H9 (cell line): ENCODE measurements at regions not wholly inside any gene's neighbourhood (a gene's known extent, or its start where the extent isn't known, plus 50 kb on each side); places are given as distances from the start of the nearest gene placed in this dataset.

ENCODE experiments used
- DNase-seq: peaks from one replicate; pipeline ENCODE4 v3.0.0-alpha.2; 2017
- H2AFZ ChIP-seq: one replicate; pipeline ENCODE4 v1.6.1; 2013; ENCODE audit warnings: mild to moderate bottlenecking, low read length, control low read depth, moderate library complexity
- H2AK5ac ChIP-seq: 2 replicates; pipeline ENCODE4 v1.6.1; 2013; ENCODE audit warnings: low read length, control low read depth, mixed read lengths; ENCODE audit not compliant: insufficient read length
- H2BK120ac ChIP-seq: one replicate; pipeline ENCODE4 v1.6.1; 2013; ENCODE audit warnings: low read depth, mild to moderate bottlenecking, low read length, control low read depth, inconsistent platforms; ENCODE audit not compliant: poor library complexity, severe bottlenecking
- H2BK12ac ChIP-seq: 2 replicates; pipeline ENCODE4 v1.6.1; 2013; ENCODE audit warnings: low read length, control low read depth, mixed read lengths, low read depth; ENCODE audit not compliant: insufficient read length
- H2BK15ac ChIP-seq: 2 replicates; pipeline ENCODE4 v1.6.1; 2013; ENCODE audit warnings: low read depth, low read length, control low read depth
- H2BK20ac ChIP-seq: one replicate; pipeline ENCODE4 v1.6.1; 2013; ENCODE audit warnings: low read depth, mild to moderate bottlenecking, low read length, control low read depth, inconsistent platforms; ENCODE audit not compliant: poor library complexity, severe bottlenecking
- H2BK5ac ChIP-seq: 2 replicates; pipeline ENCODE4 v1.6.1; 2013; ENCODE audit warnings: low read length, control low read depth, mixed read lengths; ENCODE audit not compliant: insufficient read length
- H3K14ac ChIP-seq: 2 replicates; pipeline ENCODE4 v1.6.1; 2013; ENCODE audit warnings: low read length, control low read depth; ENCODE audit not compliant: insufficient read depth
- H3K18ac ChIP-seq: 2 replicates; pipeline ENCODE4 v1.6.1; 2013; ENCODE audit warnings: low read depth, mild to moderate bottlenecking, mixed read lengths, low read length, control low read depth; ENCODE audit not compliant: insufficient read length
- H3K23ac ChIP-seq: 2 replicates; pipeline ENCODE4 v1.6.1; 2013; ENCODE audit warnings: low read length, control low read depth, mixed read lengths, low read depth; ENCODE audit not compliant: insufficient read length
- H3K23me2 ChIP-seq: 2 replicates; pipeline ENCODE4 v1.6.1; 2013; ENCODE audit warnings: low read depth, mild to moderate bottlenecking, mixed read lengths, low read length, control low read depth; ENCODE audit not compliant: insufficient read length, poor library complexity, severe bottlenecking
- H3K27ac ChIP-seq: 2 replicates; pipeline ENCODE4 v1.5.1; 2013; ENCODE audit warnings: low read length, control low read depth, mixed read lengths, low read depth; ENCODE audit not compliant: insufficient read length
- H3K27me3 ChIP-seq: 2 replicates; pipeline ENCODE4 v1.6.1; 2013; ENCODE audit warnings: low read length, control low read depth, inconsistent platforms; ENCODE audit not compliant: insufficient read depth
- H3K4ac ChIP-seq: 2 replicates; pipeline ENCODE4 v1.6.1; 2013; ENCODE audit warnings: low read depth, mild to moderate bottlenecking, control low read depth, inconsistent platforms, low read length, moderate library complexity
- H3K4me1 ChIP-seq: 2 replicates; pipeline ENCODE4 v1.6.1; 2013; ENCODE audit warnings: low read length, control low read depth, inconsistent platforms; ENCODE audit not compliant: insufficient read depth
- H3K4me2 ChIP-seq: 2 replicates; pipeline ENCODE4 v1.6.1; 2013; ENCODE audit warnings: low read length, control low read depth, mixed read lengths; ENCODE audit not compliant: insufficient read length, insufficient read depth
- H3K56ac ChIP-seq: 2 replicates; pipeline ENCODE4 v1.6.1; 2013; ENCODE audit warnings: low read depth, mild to moderate bottlenecking, mixed read lengths, low read length, control low read depth; ENCODE audit not compliant: insufficient read length
- H3K79me1 ChIP-seq: 2 replicates; pipeline ENCODE4 v1.6.1; 2013; ENCODE audit warnings: low read depth, mild to moderate bottlenecking, moderate library complexity, low read length, control low read depth, inconsistent platforms; ENCODE audit not compliant: insufficient read depth, poor library complexity, severe bottlenecking
- H3K79me2 ChIP-seq: 2 replicates; pipeline ENCODE4 v1.6.1; 2013; ENCODE audit warnings: low read length, control low read depth, inconsistent platforms; ENCODE audit not compliant: insufficient read depth
- H3K9ac ChIP-seq: 2 replicates; pipeline ENCODE4 v1.6.1; 2013; ENCODE audit warnings: low read length, control low read depth, mixed read lengths; ENCODE audit not compliant: insufficient read length; ENCODE audit errors: extremely low read depth
- H3K9me3 ChIP-seq: one replicate; pipeline ENCODE4 v1.6.1; 2013; ENCODE audit warnings: low read depth, low read length, inconsistent platforms; ENCODE audit not compliant: control insufficient read depth
- H3T11ph ChIP-seq: one replicate; pipeline ENCODE4 v1.6.1; 2013; ENCODE audit warnings: mild to moderate bottlenecking, low read length, control low read depth, inconsistent platforms
- H4K20me1 ChIP-seq: one replicate; pipeline ENCODE4 v1.6.1; 2013; ENCODE audit not compliant: control insufficient read depth, insufficient read length, insufficient read depth
- H4K5ac ChIP-seq: 2 replicates; pipeline ENCODE4 v1.6.1; 2013; ENCODE audit warnings: low read depth, mild to moderate bottlenecking, mixed read lengths, low read length, control low read depth; ENCODE audit not compliant: insufficient read length
- H4K8ac ChIP-seq: replicated peaks from 2 replicates; pipeline ENCODE4 v1.6.1; 2013; ENCODE audit warnings: low read length, control low read depth, mixed read lengths, low read depth; ENCODE audit not compliant: insufficient read length
- H4K91ac ChIP-seq: 2 replicates; pipeline ENCODE4 v1.6.1; 2013; ENCODE audit warnings: low read depth, mild to moderate bottlenecking, moderate library complexity, mixed read lengths, low read length, control low read depth; ENCODE audit not compliant: insufficient read length
- H3K27ac Mint-ChIP-seq, 3 experiments: 2 replicates in 2 of 3; 3 replicates in 1 of 3; pipeline ENCODE4 v1.8.0; 2020 to 2021; ENCODE audit warnings: mixed read lengths in 3 of 3, mild to moderate bottlenecking in 1 of 3, moderate library complexity in 1 of 3
- H3K27me3 Mint-ChIP-seq: 2 replicates; pipeline ENCODE4 v1.8.0; 2021; ENCODE audit warnings: low read depth, mild to moderate bottlenecking, moderate library complexity, mixed read lengths
- H3K36me3 Mint-ChIP-seq, 3 experiments: 2 replicates in 2 of 3; 3 replicates in 1 of 3; pipeline ENCODE4 v1.8.0; 2020 to 2021; ENCODE audit warnings: low read depth in 3 of 3, mixed read lengths in 3 of 3; ENCODE audit not compliant: insufficient read depth in 1 of 3
- H3K4me1 Mint-ChIP-seq, 2 experiments: 2 replicates each; pipeline ENCODE4 v1.8.0; 2020; ENCODE audit warnings: mixed read lengths in 2 of 2
- H3K4me3 Mint-ChIP-seq, 2 experiments: 2 replicates in 1 of 2; 3 replicates in 1 of 2; pipeline ENCODE4 v1.8.0; 2020 to 2021; ENCODE audit warnings: mild to moderate bottlenecking in 2 of 2, mixed read lengths in 2 of 2, moderate library complexity in 1 of 2
- H3K9me3 Mint-ChIP-seq, 2 experiments: 2 replicates in 1 of 2; 3 replicates in 1 of 2; pipeline ENCODE4 v1.8.0; 2020; ENCODE audit warnings: mild to moderate bottlenecking in 2 of 2, mixed read lengths in 2 of 2, moderate library complexity in 1 of 2
- WGBS: extraction: QIAGEN DNeasy Blood & Tissue Kit; methylation state at CpG from one replicate; pipeline ENCODE4 v1.1.7; 2013; ENCODE audit warnings: missing lambda C conversion rate, low lambda C conversion rate, mixed read lengths; ENCODE audit not compliant: insufficient read length; ENCODE audit errors: extremely low coverage; 5-methylcytosine and 5-hydroxymethylcytosine counted together
- TF ChIP-seq, protein P1 (sequence below): fragments of 200-600 bp; sonication (generic); conservative IDR thresholded peaks from 3 replicates; pipeline ENCODE4 v1.8.0; 2021; ENCODE audit warnings: antibody characterized with exemption, mild to moderate bottlenecking

GRCh38 chr16:9497750-9498149 is 406.3 kb downstream of the HAPSTR1 start:
- Histone ChIP-seq H3K56ac (no peak overlapping the region), H2AK5ac (no peak overlapping the region), H2AFZ (no peak overlapping the region), H3K4me2 (no peak overlapping the region), H4K20me1 (no peaks in the 10 kb centered on the region), H3K4ac (no peak overlapping the region), H2BK15ac (no peak overlapping the region), H3K79me1 (no peaks in the 10 kb centered on the region), H3K27ac (no peak overlapping the region), H3K9ac (no peak overlapping the region), H3K18ac (no peak overlapping the region), H3K27me3 (no peaks in the 10 kb centered on the region), H3K79me2 (no peaks in the 10 kb centered on the region), H3K4me1 (0 out of 2 replicates have a peak, but pooled peaks cover 6% of the 10 kb centered on the region), H3K14ac (no peak overlapping the region), H2BK12ac (no peak overlapping the region), H4K91ac (no peak overlapping the region), H4K5ac (no peak overlapping the region), H2BK5ac (no peak overlapping the region), H3T11ph (no peak overlapping the region), H2BK20ac (no peak overlapping the region), H2BK120ac (no peak overlapping the region), H4K8ac (no peak overlapping the region), H3K23ac (no peak overlapping the region), H3K23me2 (no peaks in the 10 kb centered on the region), H3K9me3 (no peaks in the 10 kb centered on the region)
- TF ChIP-seq, protein P1, sequence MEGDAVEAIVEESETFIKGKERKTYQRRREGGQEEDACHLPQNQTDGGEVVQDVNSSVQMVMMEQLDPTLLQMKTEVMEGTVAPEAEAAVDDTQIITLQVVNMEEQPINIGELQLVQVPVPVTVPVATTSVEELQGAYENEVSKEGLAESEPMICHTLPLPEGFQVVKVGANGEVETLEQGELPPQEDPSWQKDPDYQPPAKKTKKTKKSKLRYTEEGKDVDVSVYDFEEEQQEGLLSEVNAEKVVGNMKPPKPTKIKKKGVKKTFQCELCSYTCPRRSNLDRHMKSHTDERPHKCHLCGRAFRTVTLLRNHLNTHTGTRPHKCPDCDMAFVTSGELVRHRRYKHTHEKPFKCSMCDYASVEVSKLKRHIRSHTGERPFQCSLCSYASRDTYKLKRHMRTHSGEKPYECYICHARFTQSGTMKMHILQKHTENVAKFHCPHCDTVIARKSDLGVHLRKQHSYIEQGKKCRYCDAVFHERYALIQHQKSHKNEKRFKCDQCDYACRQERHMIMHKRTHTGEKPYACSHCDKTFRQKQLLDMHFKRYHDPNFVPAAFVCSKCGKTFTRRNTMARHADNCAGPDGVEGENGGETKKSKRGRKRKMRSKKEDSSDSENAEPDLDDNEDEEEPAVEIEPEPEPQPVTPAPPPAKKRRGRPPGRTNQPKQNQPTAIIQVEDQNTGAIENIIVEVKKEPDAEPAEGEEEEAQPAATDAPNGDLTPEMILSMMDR: no peak
- Mint-ChIP-seq H3K36me3 (peaks cover 3 to 10% (median 4%) of the 10 kb centered on the region in 3 experiments; a peak in 5 of 7 replicates), H3K27ac (no peak overlapping the region), H3K27me3 (no peaks in the 10 kb centered on the region), H3K4me3 (no peak overlapping the region), H3K9me3 (peaks cover 5 to 9% of the 10 kb centered on the region in 2 experiments; a peak in 4 of 5 replicates), H3K4me1 (peaks cover 11 to 17% of the 10 kb centered on the region in 2 experiments)
- DNase-seq: no peak
- no CpG with 5 or more reads among the region's 3 CpGs for WGBS
